PFSK-1 (cell line): ENCODE measurements at regions not wholly inside any gene's neighbourhood (a gene's known extent, or its start where the extent isn't known, plus 50 kb on each side); places are given as distances from the start of the nearest gene placed in this dataset.

Source experiments
- POLR2AphosphoS5 ChIP-seq: IDR thresholded peaks from 2 replicates; pipeline ENCODE4 v1.6.1; 2012; ENCODE audit warnings: low read depth, mild to moderate bottlenecking, control low read depth, low read length, moderate library complexity
- TAF1 ChIP-seq: IDR thresholded peaks from 2 replicates; pipeline ENCODE4 v1.6.1; 2012; ENCODE audit warnings: low read length, control low read depth, borderline replicate concordance; ENCODE audit not compliant: insufficient read depth
- TF ChIP-seq, protein P1 (sequence below), 2 experiments: IDR thresholded peaks; 2 replicates each; pipeline versions ENCODE4 v1.6.1 to v1.8.0; 2011 to 2012; ENCODE audit warnings: low read depth in 2 of 2, low read length in 2 of 2, control low read depth in 1 of 2, inconsistent platforms in 1 of 2, mild to moderate bottlenecking in 1 of 2, moderate library complexity in 1 of 2; ENCODE audit not compliant: insufficient read depth in 1 of 2

DNA sequence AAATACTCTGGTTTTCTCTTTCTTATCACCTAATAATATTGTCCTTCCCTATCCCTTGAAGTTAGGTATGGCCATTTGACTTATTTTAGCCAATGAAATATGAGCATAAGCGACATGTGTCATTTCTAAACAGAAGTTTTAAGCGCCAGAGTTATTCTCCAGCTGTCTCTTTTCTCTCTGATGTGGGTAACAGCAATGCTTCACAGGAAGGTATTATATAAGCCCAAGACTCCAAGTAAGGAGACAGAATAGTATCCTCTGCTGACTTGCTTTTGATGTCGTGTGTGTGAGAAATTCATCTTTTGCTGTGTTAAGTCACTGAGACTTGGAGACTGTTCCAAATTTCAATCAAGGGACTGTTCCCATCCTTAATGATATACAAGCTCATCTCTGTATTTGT, 224.6 kb upstream of the NECTIN3 start:
- TF ChIP-seq TAF1 (no peak), POLR2AphosphoS5 (no peak)
- TF ChIP-seq, protein P1, sequence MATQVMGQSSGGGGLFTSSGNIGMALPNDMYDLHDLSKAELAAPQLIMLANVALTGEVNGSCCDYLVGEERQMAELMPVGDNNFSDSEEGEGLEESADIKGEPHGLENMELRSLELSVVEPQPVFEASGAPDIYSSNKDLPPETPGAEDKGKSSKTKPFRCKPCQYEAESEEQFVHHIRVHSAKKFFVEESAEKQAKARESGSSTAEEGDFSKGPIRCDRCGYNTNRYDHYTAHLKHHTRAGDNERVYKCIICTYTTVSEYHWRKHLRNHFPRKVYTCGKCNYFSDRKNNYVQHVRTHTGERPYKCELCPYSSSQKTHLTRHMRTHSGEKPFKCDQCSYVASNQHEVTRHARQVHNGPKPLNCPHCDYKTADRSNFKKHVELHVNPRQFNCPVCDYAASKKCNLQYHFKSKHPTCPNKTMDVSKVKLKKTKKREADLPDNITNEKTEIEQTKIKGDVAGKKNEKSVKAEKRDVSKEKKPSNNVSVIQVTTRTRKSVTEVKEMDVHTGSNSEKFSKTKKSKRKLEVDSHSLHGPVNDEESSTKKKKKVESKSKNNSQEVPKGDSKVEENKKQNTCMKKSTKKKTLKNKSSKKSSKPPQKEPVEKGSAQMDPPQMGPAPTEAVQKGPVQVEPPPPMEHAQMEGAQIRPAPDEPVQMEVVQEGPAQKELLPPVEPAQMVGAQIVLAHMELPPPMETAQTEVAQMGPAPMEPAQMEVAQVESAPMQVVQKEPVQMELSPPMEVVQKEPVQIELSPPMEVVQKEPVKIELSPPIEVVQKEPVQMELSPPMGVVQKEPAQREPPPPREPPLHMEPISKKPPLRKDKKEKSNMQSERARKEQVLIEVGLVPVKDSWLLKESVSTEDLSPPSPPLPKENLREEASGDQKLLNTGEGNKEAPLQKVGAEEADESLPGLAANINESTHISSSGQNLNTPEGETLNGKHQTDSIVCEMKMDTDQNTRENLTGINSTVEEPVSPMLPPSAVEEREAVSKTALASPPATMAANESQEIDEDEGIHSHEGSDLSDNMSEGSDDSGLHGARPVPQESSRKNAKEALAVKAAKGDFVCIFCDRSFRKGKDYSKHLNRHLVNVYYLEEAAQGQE (IDR thresholded peaks at IDR 0.05; ENCODE audit: insufficient read depth in 1 of 2, low read depth in 2 of 2, low read length in 2 of 2), result no peak
